ENCODE measurements at regions not wholly inside any gene's neighbourhood (a gene's known extent, or its start where the extent isn't known, plus 50 kb on each side); places are given as distances from the start of the nearest gene placed in this dataset.

GRCh38 chr11:97234016-97234415 is 844.2 kb downstream of the JRKL start:
- TF ChIP-seq CTCF (IDR thresholded peaks at IDR 0.05) (no peak), POLR2AphosphoS5 (IDR thresholded peaks at IDR 0.05) (no peak), POLR2A (IDR thresholded peaks at IDR 0.05) (no peak), EP300 (IDR thresholded peaks at IDR 0.05; ENCODE audit: low read depth) (no peak)
